HuH-7.5 (cell line): ENCODE measurements at regions not wholly inside any gene's neighbourhood (a gene's known extent, or its start where the extent isn't known, plus 50 kb on each side); places are given as distances from the start of the nearest gene placed in this dataset.
"Not testable (repeated sequence)": the region's sequence is repeated elsewhere in the genome, so short reads cannot be mapped to it uniquely, and the experiment has no call there.

Experiments
- DNase-seq: peaks from one replicate; pipeline ENCODE4 v3.0.0; 2011; ENCODE audit warnings: low spot score

- no peak for DNase-seq
Observed at GRCh38 chr15:91620229-91620628, 233.3 kb upstream of the SLCO3A1 start.

- no peak for DNase-seq
Observed at GRCh38 chr15:91622235-91622634, 231.3 kb upstream of the SLCO3A1 start.

- no peak for DNase-seq
Observed at GRCh38 chr15:91622711-91623342, 230.7 kb upstream of the SLCO3A1 start.

- no peak for DNase-seq
Observed at GRCh38 chr15:91624353-91624968, 229.0 kb upstream of the SLCO3A1 start.

- no peak for DNase-seq
Observed at GRCh38 chr15:91625506-91625905, 228.0 kb upstream of the SLCO3A1 start.

- no peak for DNase-seq
Observed at GRCh38 chr15:91627473-91628278, 225.8 kb upstream of the SLCO3A1 start.

- DNase-seq: no peak
Observed at GRCh38 chr15:91630090-91630489, 223.4 kb upstream of the SLCO3A1 start.

- no peak for DNase-seq
Observed at GRCh38 chr15:91632176-91632575, 221.3 kb upstream of the SLCO3A1 start.

- no peak for DNase-seq
Observed at GRCh38 chr15:91632981-91633380, 220.5 kb upstream of the SLCO3A1 start.

- DNase-seq: no peak
Observed at GRCh38 chr15:91634179-91634578, 219.3 kb upstream of the SLCO3A1 start.

GRCh38 chr15:91635080-91635479, 218.4 kb upstream of the SLCO3A1 start:
- no peak for DNase-seq

GRCh38 chr15:91635641-91636040, 217.9 kb upstream of the SLCO3A1 start:
- DNase-seq: no peak

GRCh38 chr15:91649016-91649415, 204.5 kb upstream of the SLCO3A1 start:
- DNase-seq: no peak

GRCh38 chr15:91649831-91650321, 203.6 kb upstream of the SLCO3A1 start:
- DNase-seq: no peak

- no peak for DNase-seq
Observed at GRCh38 chr15:91651251-91651650, 202.3 kb upstream of the SLCO3A1 start.

- DNase-seq: no peak
Observed at GRCh38 chr15:91652610-91653207, 200.8 kb upstream of the SLCO3A1 start.

- DNase-seq: not testable (repeated sequence)
Observed at GRCh38 chr15:91655563-91656290, 197.8 kb upstream of the SLCO3A1 start.

GRCh38 chr15:91660174-91660649, 193.3 kb upstream of the SLCO3A1 start:
- no peak for DNase-seq

GRCh38 chr15:91664224-91664836, 189.2 kb upstream of the SLCO3A1 start:
- DNase-seq: no peak

- DNase-seq: no peak
Observed at GRCh38 chr15:91665212-91665611, 188.3 kb upstream of the SLCO3A1 start.

- DNase-seq: no peak
Observed at GRCh38 chr15:91668370-91668769, 185.1 kb upstream of the SLCO3A1 start.
